ENCODE measurements at regions not wholly inside any gene's neighbourhood (a gene's known extent, or its start where the extent isn't known, plus 50 kb on each side); places are given as distances from the start of the nearest gene placed in this dataset.

DNA sequence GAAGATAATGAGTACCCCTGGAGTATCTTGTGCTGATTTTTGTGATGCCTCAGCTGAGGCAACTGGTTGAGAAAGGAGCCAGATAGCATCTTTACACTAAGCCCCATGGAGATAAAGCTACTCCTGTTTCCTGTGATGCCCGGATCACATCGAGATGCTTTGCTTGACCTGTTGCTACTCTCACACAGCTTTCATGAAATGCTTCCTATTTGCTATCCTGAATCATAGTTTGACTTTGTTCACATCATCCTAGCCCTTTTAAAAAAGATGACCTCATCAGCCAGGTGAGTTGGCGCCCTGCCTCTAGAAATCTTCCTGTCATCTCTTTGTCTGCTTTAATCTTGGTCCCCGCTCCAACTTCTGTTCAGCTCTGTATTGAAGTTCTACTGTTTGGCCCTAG, 409.6 kb upstream of the TBL1XR1 start:
- TF ChIP-seq, protein P1, sequence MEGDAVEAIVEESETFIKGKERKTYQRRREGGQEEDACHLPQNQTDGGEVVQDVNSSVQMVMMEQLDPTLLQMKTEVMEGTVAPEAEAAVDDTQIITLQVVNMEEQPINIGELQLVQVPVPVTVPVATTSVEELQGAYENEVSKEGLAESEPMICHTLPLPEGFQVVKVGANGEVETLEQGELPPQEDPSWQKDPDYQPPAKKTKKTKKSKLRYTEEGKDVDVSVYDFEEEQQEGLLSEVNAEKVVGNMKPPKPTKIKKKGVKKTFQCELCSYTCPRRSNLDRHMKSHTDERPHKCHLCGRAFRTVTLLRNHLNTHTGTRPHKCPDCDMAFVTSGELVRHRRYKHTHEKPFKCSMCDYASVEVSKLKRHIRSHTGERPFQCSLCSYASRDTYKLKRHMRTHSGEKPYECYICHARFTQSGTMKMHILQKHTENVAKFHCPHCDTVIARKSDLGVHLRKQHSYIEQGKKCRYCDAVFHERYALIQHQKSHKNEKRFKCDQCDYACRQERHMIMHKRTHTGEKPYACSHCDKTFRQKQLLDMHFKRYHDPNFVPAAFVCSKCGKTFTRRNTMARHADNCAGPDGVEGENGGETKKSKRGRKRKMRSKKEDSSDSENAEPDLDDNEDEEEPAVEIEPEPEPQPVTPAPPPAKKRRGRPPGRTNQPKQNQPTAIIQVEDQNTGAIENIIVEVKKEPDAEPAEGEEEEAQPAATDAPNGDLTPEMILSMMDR (IDR thresholded peaks at IDR 0.05; ENCODE audit: control extremely low read depth in 1 of 3, insufficient read depth in 1 of 3, low read depth in 1 of 3, low read length in 3 of 3), result no peak
- TF ChIP-seq POLR2A (IDR thresholded peaks at IDR 0.05; ENCODE audit: control extremely low read depth in 1 of 2, low read depth in 2 of 2, low read length in 2 of 2) (no peak), ZNF274 (IDR thresholded peaks at IDR 0.05; ENCODE audit: borderline replicate concordance, extremely low read depth, low read length) (no peak), YY1 (IDR thresholded peaks at IDR 0.05; ENCODE audit: low read depth, low read length) (no peak), EGR1 (IDR thresholded peaks at IDR 0.05; ENCODE audit: borderline replicate concordance, low read depth, low read length) (no peak)
- TF ChIP-seq, protein P2, sequence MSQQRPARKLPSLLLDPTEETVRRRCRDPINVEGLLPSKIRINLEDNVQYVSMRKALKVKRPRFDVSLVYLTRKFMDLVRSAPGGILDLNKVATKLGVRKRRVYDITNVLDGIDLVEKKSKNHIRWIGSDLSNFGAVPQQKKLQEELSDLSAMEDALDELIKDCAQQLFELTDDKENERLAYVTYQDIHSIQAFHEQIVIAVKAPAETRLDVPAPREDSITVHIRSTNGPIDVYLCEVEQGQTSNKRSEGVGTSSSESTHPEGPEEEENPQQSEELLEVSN (IDR thresholded peaks at IDR 0.05), result no peak
- TF ChIP-seq, protein P3, sequence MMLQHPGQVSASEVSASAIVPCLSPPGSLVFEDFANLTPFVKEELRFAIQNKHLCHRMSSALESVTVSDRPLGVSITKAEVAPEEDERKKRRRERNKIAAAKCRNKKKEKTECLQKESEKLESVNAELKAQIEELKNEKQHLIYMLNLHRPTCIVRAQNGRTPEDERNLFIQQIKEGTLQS (IDR thresholded peaks at IDR 0.05; ENCODE audit: insufficient read depth, low read depth, low read length), result no peak
